A673 (cell line): ENCODE measurements at regions not wholly inside any gene's neighbourhood (a gene's known extent, or its start where the extent isn't known, plus 50 kb on each side); places are given as distances from the start of the nearest gene placed in this dataset.

Source experiments
- BruUV-seq: library from RNA; stranded (reverse); fragments of 400-500 nt; replicated peaks from 2 replicates; lab custom pipeline; 2021; lab: Mats Ljungman, UMichigan
- CTCF ChIA-PET: fragments of 300-600 bp; sonication (Branson Sonifier 250); formaldehyde crosslinking; loops from one replicate; lab custom pipeline; 2022; ENCODE audit warnings: antibody characterized with exemption; lab: Charles Lee
- POLR2A ChIA-PET: fragments of 300-600 bp; sonication (Branson Sonifier 250); formaldehyde crosslinking; loops from one replicate; lab custom pipeline; 2022; ENCODE audit warnings: antibody characterized with exemption; ENCODE audit not compliant: low non-redundant PET; lab: Charles Lee
- DNase-seq: peaks from one replicate; pipeline ENCODE4 v3.0.0-alpha.2; 2015; ENCODE audit warnings: low spot score
- H3K27ac ChIP-seq: fragments of 200-600 bp; sonication (generic); 2 replicates; pipeline ENCODE4 v1.5.1; 2016; ENCODE audit warnings: mixed run types, low read depth, mild to moderate bottlenecking, mixed read lengths, antibody characterized with exemption, low read length; ENCODE audit not compliant: poor library complexity, severe bottlenecking
- H3K27me3 ChIP-seq: fragments of 200-600 bp; sonication (generic); replicated peaks from 2 replicates; pipeline ENCODE4 v1.6.1; 2017; ENCODE audit warnings: mixed run types, low read depth, mild to moderate bottlenecking, mixed read lengths, antibody characterized with exemption, low read length; ENCODE audit not compliant: insufficient read depth, poor library complexity
- H3K36me3 ChIP-seq: fragments of 200-600 bp; sonication (generic); 2 replicates; pipeline ENCODE4 v1.6.1; 2016; ENCODE audit warnings: mixed run types, mild to moderate bottlenecking, mixed read lengths, antibody characterized with exemption, low read length; ENCODE audit not compliant: insufficient read depth, poor library complexity, severe bottlenecking
- H3K4me1 ChIP-seq: fragments of 200-600 bp; sonication (generic); 2 replicates; pipeline ENCODE4 v1.6.1; 2017; ENCODE audit warnings: mixed run types, mild to moderate bottlenecking, mixed read lengths, antibody characterized with exemption, low read length; ENCODE audit not compliant: insufficient read depth, poor library complexity, severe bottlenecking
- H3K4me3 ChIP-seq: fragments of 200-600 bp; sonication (generic); 2 replicates; pipeline ENCODE4 v1.5.1; 2016; ENCODE audit warnings: low read depth, mixed run types, mild to moderate bottlenecking, mixed read lengths, low read length; ENCODE audit not compliant: poor library complexity, severe bottlenecking
- H3K9me3 ChIP-seq: fragments of 200-600 bp; sonication (generic); 2 replicates; pipeline ENCODE4 v1.6.1; 2016; ENCODE audit warnings: mixed run types, low read depth, mild to moderate bottlenecking, mixed read lengths, antibody characterized with exemption, low read length; ENCODE audit not compliant: poor library complexity, severe bottlenecking
- CTCF ChIP-seq: fragments of 300-800, 200-600 bp; sonication (generic); conservative IDR thresholded peaks from 2 replicates; pipeline ENCODE4 v1.5.1; 2017; ENCODE audit warnings: low read depth, mild to moderate bottlenecking, antibody characterized with exemption, low read length, moderate library complexity, mixed read lengths
- EZH2 ChIP-seq: fragments of 200-600 bp; sonication (generic); IDR thresholded peaks from 2 replicates; pipeline ENCODE4 v1.6.1; 2017; ENCODE audit warnings: borderline replicate concordance, low read depth, mild to moderate bottlenecking, mixed read lengths, antibody characterized with exemption, low read length; ENCODE audit not compliant: poor library complexity, severe bottlenecking
- intact Hi-C: fragments of 100-400 bp; cut with micrococcal nuclease; formaldehyde crosslinking; loops from one replicate; pipeline ENCODE4 v1.10.0; 2022; ENCODE audit not compliant: unreplicated experiment

- H3K27me3 ChIP-seq, result no peaks in the 10 kb centered on the region
- POLR2A ChIA-PET, result interaction anchor here (0.7 kb wide), 1 partner anchor 197 kb away, joined by 8 read pairs; no protein-coding TSS in a partner anchor
- H3K9me3 ChIP-seq, result peaks cover 4% of the 10 kb centered on the region
- H3K4me3 ChIP-seq, result no peak overlapping the region
- CTCF ChIA-PET, result interaction anchor here (0.6 to 2.3 kb wide), 10 partner anchors 8 to 1321 kb away, joined by 3 to 28 read pairs (median 4); no protein-coding TSS in a partner anchor
- TF ChIP-seq EZH2 (no peak), CTCF (peak; percentile 75)
- peak; percentile 84 for DNase-seq
- no peak overlapping the region for H3K27ac ChIP-seq
- H3K36me3 ChIP-seq, result no peaks in the 10 kb centered on the region
- no peaks in the 10 kb centered on the region for H3K4me1 ChIP-seq
- intact Hi-C loops, result loop anchor here (1.0 to 5.0 kb wide), 3 partner anchors 158 to 730 kb away; no protein-coding TSS in a partner anchor
- no TSS peak for BruUV-seq
Observed at GRCh38 chr6:14066782-14067406, 50.7 kb upstream of the CD83 start.

GRCh38 chr6:14067656-14068055 is 49.9 kb upstream of the CD83 start:
- H3K9me3 ChIP-seq, result peaks cover under 1% of the 10 kb centered on the region
- BruUV-seq, result no TSS peak
- H3K27ac ChIP-seq, result no peak overlapping the region
- H3K4me1 ChIP-seq, result no peaks in the 10 kb centered on the region
- ChIA-PET CTCF (interaction anchor here (0.6 to 2.3 kb wide), 8 partner anchors 21 to 1321 kb away, joined by 3 to 28 read pairs (median 4); no protein-coding TSS in a partner anchor), POLR2A (no interaction called here)
- no peak for TF ChIP-seq EZH2
- no peak for TF ChIP-seq CTCF
- DNase-seq, result no peak
- intact Hi-C loops, result loop anchor here (2.0 to 5.0 kb wide), 2 partner anchors 270 to 731 kb away; no protein-coding TSS in a partner anchor
- no peaks in the 10 kb centered on the region for H3K27me3 ChIP-seq
- no peaks in the 10 kb centered on the region for H3K36me3 ChIP-seq
- no peak overlapping the region for H3K4me3 ChIP-seq
